ENCODE measurements at regions not wholly inside any gene's neighbourhood (a gene's known extent, or its start where the extent isn't known, plus 50 kb on each side); places are given as distances from the start of the nearest gene placed in this dataset.

GRCh38 chr1:68361346-68361910 is 88.3 kb downstream of the RPE65 start:
- DNase-seq (ENCODE audit: extremely low spot score) = no peak
- TF ChIP-seq ARNT (IDR thresholded peaks at IDR 0.05) = no peak
- no peak for TF ChIP-seq ZNF384 (IDR thresholded peaks at IDR 0.05)
- no peak for TF ChIP-seq CTBP1 (IDR thresholded peaks at IDR 0.05; ENCODE audit: borderline replicate concordance)
- no peak for TF ChIP-seq SUZ12 (IDR thresholded peaks at IDR 0.05)
- TF ChIP-seq TARDBP (IDR thresholded peaks at IDR 0.05) = no peak
- no peak for TF ChIP-seq NFRKB (IDR thresholded peaks at IDR 0.05)
- no peak for TF ChIP-seq FOXA1 (IDR thresholded peaks at IDR 0.05)
- no peak for TF ChIP-seq FOXK2 (IDR thresholded peaks at IDR 0.05)
- TF ChIP-seq ELF4 (IDR thresholded peaks at IDR 0.05) = no peak
- no peak for TF ChIP-seq L3MBTL2 (conservative IDR thresholded peaks at IDR 0.05)
- TF ChIP-seq HDGF (IDR thresholded peaks at IDR 0.05; ENCODE audit: borderline replicate concordance) = no peak
- ChIA-PET CTCF (no interaction called here), POLR2A (no interaction called here)

- ChIA-PET CTCF (interaction anchor here (1.2 kb wide), 1 partner anchor 16 kb away, joined by 4 read pairs; no protein-coding TSS in a partner anchor), POLR2A (no interaction called here)
- no peak for TF ChIP-seq L3MBTL2 (conservative IDR thresholded peaks at IDR 0.05)
- TF ChIP-seq PKNOX1 (IDR thresholded peaks at IDR 0.05) = no peak
- TF ChIP-seq SUZ12 (IDR thresholded peaks at IDR 0.05) = no peak
- TF ChIP-seq TARDBP (IDR thresholded peaks at IDR 0.05) = no peak
- TF ChIP-seq HDGF (IDR thresholded peaks at IDR 0.05; ENCODE audit: borderline replicate concordance) = no peak
- no peak for TF ChIP-seq ARNT (IDR thresholded peaks at IDR 0.05)
- TF ChIP-seq CTBP1 (IDR thresholded peaks at IDR 0.05; ENCODE audit: borderline replicate concordance) = no peak
- TF ChIP-seq FOXK2 (IDR thresholded peaks at IDR 0.05) = no peak
- no peak for TF ChIP-seq FOXA1 (IDR thresholded peaks at IDR 0.05)
- TF ChIP-seq FOXM1 (IDR thresholded peaks at IDR 0.05; ENCODE audit: borderline replicate concordance) = no peak
- TF ChIP-seq ZNF384 (IDR thresholded peaks at IDR 0.05) = no peak
- no peak for TF ChIP-seq LEF1 (IDR thresholded peaks at IDR 0.05; ENCODE audit: borderline replicate concordance)
- TF ChIP-seq ELF4 (IDR thresholded peaks at IDR 0.05) = no peak
- no peak for TF ChIP-seq NFRKB (IDR thresholded peaks at IDR 0.05)
- no peak for TF ChIP-seq BHLHE40 (IDR thresholded peaks at IDR 0.05; ENCODE audit: borderline replicate concordance)
- TF ChIP-seq SP1 (IDR thresholded peaks at IDR 0.05) = no peak
- no peak for DNase-seq (ENCODE audit: extremely low spot score)
Measured at GRCh38 chr1:68359045-68359444, 90.7 kb downstream of the RPE65 start.

GRCh38 chr1:68358439-68358838 is 91.3 kb downstream of the RPE65 start:
- CTCF ChIA-PET = interaction anchor here (0.7 to 1.2 kb wide), 3 partner anchors 12 to 1564 kb away, joined by 4 to 5 read pairs (median 4); no protein-coding TSS in a partner anchor
- DNase-seq (ENCODE audit: extremely low spot score) = no peak
- TF ChIP-seq PKNOX1 (IDR thresholded peaks at IDR 0.05) (no peak), NFRKB (IDR thresholded peaks at IDR 0.05) (no peak), FOXM1 (IDR thresholded peaks at IDR 0.05; ENCODE audit: borderline replicate concordance) (no peak), BHLHE40 (IDR thresholded peaks at IDR 0.05; ENCODE audit: borderline replicate concordance) (no peak), SP1 (IDR thresholded peaks at IDR 0.05) (no peak), ELF4 (IDR thresholded peaks at IDR 0.05) (no peak), HDGF (IDR thresholded peaks at IDR 0.05; ENCODE audit: borderline replicate concordance) (no peak), ZNF384 (IDR thresholded peaks at IDR 0.05) (no peak), CTBP1 (IDR thresholded peaks at IDR 0.05; ENCODE audit: borderline replicate concordance) (no peak), FOXA1 (IDR thresholded peaks at IDR 0.05) (no peak), SUZ12 (IDR thresholded peaks at IDR 0.05) (no peak), L3MBTL2 (conservative IDR thresholded peaks at IDR 0.05) (no peak), FOXK2 (IDR thresholded peaks at IDR 0.05) (no peak), LEF1 (IDR thresholded peaks at IDR 0.05; ENCODE audit: borderline replicate concordance) (no peak), TARDBP (IDR thresholded peaks at IDR 0.05) (no peak)
- POLR2A ChIA-PET = interaction anchor here (0.7 kb wide), 1 partner anchor 15 kb away, joined by 3 read pairs; no protein-coding TSS in a partner anchor

- TF ChIP-seq FOXM1 (IDR thresholded peaks at IDR 0.05; ENCODE audit: borderline replicate concordance) = no peak
- TF ChIP-seq ELF4 (IDR thresholded peaks at IDR 0.05) = no peak
- TF ChIP-seq L3MBTL2 (conservative IDR thresholded peaks at IDR 0.05) = no peak
- no peak for TF ChIP-seq ARNT (IDR thresholded peaks at IDR 0.05)
- no peak for TF ChIP-seq TARDBP (IDR thresholded peaks at IDR 0.05)
- TF ChIP-seq ZNF384 (IDR thresholded peaks at IDR 0.05) = no peak
- TF ChIP-seq LEF1 (IDR thresholded peaks at IDR 0.05; ENCODE audit: borderline replicate concordance) = no peak
- TF ChIP-seq PKNOX1 (IDR thresholded peaks at IDR 0.05) = no peak
- no peak for TF ChIP-seq SP1 (IDR thresholded peaks at IDR 0.05)
- TF ChIP-seq NFRKB (IDR thresholded peaks at IDR 0.05) = no peak
- no peak for TF ChIP-seq CTBP1 (IDR thresholded peaks at IDR 0.05; ENCODE audit: borderline replicate concordance)
- no peak for DNase-seq (ENCODE audit: extremely low spot score)
- ChIA-PET POLR2A (no interaction called here), CTCF (interaction anchor here (1.2 kb wide), 1 partner anchor 10 kb away, joined by 4 read pairs; no protein-coding TSS in a partner anchor)
Measured at GRCh38 chr1:68355614-68356013, 94.1 kb downstream of the RPE65 start.

GRCh38 chr1:68352202-68352601 is 97.6 kb downstream of the RPE65 start:
- no peak for DNase-seq (ENCODE audit: extremely low spot score)
- ChIA-PET POLR2A (no interaction called here), CTCF (interaction anchor here (1.1 kb wide), 1 partner anchor 232 kb away, joined by 3 read pairs; no protein-coding TSS in a partner anchor)
- no peak for TF ChIP-seq SP1 (IDR thresholded peaks at IDR 0.05)
- TF ChIP-seq LEF1 (IDR thresholded peaks at IDR 0.05; ENCODE audit: borderline replicate concordance) = no peak
- no peak for TF ChIP-seq L3MBTL2 (conservative IDR thresholded peaks at IDR 0.05)
- no peak for TF ChIP-seq NFRKB (IDR thresholded peaks at IDR 0.05)
- no peak for TF ChIP-seq FOXA1 (IDR thresholded peaks at IDR 0.05)
- no peak for TF ChIP-seq CTBP1 (IDR thresholded peaks at IDR 0.05; ENCODE audit: borderline replicate concordance)
- TF ChIP-seq HDGF (IDR thresholded peaks at IDR 0.05; ENCODE audit: borderline replicate concordance) = no peak
- TF ChIP-seq ARNT (IDR thresholded peaks at IDR 0.05) = no peak
- TF ChIP-seq PKNOX1 (IDR thresholded peaks at IDR 0.05) = no peak
- no peak for TF ChIP-seq FOXK2 (IDR thresholded peaks at IDR 0.05)
